ENCODE measurements at regions not wholly inside any gene's neighbourhood (a gene's known extent, or its start where the extent isn't known, plus 50 kb on each side); places are given as distances from the start of the nearest gene placed in this dataset.

DNA sequence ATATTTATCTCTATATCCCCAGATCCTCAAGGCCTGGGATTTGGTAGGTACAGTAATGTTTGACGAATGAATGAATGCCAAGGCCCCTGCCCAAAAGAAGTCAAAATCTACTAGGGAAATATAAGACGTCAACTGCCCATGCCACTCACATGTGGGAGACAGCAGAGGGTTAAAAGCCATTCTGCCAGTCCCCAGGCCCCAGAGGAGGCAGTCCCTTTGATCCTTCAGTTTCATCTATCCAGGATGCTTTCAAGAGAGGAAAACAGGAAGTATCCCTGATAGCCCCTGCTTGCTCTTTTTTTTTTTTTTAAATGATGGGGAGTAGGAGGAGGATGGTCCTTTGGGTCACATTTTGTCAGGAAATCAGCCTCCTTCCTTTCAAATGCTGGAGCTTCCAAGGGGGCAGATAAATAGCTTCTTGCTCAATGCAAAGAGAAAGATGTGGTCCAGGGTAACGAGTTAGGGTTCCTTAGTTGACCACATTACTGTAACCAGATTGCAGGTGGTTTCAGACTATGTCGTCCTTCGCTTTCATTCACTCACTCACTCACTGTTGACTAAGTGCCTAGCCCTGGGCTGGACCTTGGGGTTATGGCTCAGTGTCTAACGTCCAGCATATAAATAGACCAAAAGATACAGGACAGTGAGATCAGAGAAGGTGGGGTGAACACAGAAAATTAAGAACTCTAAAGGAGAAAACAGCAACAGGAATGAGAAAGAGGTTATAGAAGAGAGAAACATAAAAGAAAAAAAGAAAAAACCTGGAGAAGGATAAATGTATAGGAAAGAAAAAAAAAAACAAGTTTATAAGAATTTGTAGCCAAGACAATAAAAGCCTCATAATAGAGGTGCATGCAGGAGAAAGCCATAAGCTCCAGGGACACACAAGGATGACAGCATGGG, 64.6 kb upstream of the PIM1 start:
- no peak for DNase-seq

DNA sequence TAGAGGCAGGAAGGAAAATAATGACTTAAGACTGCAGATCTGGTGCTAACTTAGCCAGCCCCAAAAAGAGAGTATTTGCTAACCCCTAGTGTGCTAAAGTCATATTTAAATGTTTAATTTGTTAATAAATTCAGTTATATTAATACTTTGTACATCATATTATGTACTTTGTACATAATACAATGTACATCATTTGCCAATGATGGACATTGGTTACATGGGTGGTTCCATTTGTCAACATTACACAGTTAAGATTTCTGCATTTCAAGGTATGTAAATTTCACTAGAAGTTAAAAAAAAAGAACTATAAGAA, 63.9 kb upstream of the PIM1 start:
- no peak for DNase-seq

- DNase-seq = no peak
Measured at GRCh38 chr6:37106554-37106953, 63.4 kb upstream of the PIM1 start.

GRCh38 chr6:37106982-37107491, 62.9 kb upstream of the PIM1 start:
- no peak for DNase-seq

- peak; percentile 97 for DNase-seq
Measured at GRCh38 chr6:37109714-37110499, 60.0 kb upstream of the PIM1 start.

DNA sequence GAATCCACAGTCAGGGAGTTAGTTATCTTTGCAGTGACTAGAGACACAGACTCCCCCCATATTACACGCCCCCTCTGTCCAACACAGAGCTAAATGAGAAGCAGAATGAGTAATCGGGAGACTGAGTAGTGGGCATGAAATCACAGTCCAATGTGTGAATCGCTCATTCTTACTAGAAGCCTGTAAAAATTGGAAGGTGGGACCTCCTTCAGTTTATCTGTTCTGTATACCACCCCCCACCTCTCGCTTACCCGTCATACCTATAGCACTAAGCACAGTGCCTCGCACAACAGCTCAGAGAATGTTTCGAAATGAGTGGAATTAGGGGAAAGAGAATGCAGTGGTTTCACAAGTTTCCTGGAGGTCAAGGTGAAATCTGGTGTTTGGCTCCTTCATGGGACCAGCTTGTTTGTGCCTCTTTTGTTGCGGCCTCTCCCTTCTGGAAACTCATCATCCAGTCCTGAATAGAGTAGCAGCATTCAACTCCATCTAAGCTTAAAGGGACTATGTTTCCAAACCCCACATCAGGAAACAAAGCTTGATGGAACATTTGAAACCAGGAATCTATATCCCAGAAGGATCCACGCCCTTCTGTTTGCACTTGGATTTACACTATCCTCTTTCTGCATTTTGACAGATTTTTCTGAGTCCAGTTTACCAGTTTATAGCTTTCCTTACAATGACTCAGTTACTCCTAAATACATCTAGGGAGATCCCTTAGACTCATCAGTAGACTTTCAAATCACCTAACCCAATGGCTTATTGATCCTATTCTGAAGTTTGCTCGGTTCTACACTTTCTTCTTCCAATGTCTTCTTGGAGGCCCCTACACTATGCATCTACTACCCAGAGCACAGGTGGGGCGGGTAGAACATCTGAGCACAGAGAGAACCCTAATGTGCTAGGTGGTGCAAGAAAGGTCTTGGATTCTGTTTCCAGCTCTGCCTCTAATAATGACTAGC, 59.2 kb upstream of the PIM1 start:
- DNase-seq = no peak

- no peak for DNase-seq
Measured at GRCh38 chr6:37113976-37114375, 56.0 kb upstream of the PIM1 start.

DNA sequence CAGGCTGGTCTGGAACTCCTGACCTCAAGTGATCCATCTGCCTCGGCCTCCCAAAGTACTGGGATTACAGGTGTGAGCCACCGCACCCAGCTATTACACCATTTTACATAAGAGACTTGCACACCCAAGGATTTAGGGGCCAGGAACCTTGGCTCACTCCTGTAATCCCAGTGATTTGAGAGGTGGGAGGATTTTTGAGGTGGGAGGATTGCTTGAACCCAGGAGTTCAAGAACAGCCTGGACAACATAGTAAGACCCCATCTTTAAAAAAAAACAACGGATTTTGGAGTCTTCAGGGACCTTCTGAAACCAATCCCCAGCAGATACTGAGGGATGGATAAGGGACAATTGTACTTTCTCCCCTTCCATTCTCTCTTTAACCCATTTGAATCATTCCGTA, 55.3 kb upstream of the PIM1 start:
- DNase-seq = no peak

DNA sequence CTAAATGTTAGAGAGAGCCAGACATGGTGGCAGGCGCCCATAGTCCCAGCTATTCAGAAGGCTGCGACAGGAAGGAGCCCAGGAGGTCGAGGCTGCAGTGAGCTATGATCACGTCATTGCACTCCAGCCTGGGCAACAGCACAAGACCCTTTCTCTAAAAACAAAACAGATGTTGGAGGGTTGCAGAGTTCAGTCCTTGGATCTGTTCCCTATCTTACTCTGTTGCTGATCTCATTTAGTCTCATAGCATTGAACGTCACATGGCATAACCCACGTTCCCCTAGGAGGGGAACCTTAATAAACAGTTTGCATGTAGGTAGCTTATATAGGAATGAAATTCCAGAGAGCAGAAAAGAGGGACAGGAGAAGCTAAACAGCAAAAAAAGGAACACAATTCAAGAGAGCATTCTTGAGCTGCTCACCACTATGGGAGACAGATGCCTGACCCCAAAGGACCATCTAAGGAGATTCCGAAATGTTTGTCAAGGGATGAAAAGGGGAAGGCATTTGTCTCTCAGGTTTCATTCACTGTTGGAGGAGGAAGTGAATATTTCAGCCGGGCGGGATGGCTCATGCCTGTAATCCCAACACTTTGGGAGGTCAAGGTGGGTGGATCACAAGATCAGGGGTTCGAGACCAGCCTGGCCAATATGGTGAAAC, 54.6 kb upstream of the PIM1 start:
- no peak for DNase-seq

GRCh38 chr6:37116326-37116725, 53.6 kb upstream of the PIM1 start:
- DNase-seq = no peak

DNA sequence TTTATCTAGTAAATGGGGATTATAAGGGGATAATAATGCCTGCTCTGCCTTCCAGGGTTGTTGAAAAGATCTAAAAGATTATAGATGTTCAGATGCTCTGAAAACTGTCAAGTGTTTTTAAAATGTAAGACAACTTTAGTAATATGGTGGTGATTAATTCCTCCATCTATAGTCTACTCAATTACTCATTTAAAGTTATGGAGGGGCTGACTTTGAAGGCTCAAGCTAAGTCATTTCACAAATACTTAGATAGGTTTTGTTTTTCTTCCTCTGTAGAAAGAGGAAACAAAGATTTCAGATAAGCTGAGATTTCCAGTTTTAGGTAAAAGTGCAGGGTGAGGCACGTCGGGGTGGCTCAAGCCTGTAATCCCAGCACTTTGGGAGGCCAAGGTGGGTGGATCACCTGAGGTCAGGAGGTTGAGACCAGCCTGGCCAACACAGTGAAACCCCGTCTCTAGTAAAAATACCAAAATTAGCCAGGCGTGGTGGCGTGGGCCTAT, 50.5 kb upstream of the PIM1 start:
- DNase-seq = no peak
